Activated naive CD4-positive, alpha-beta T cell (primary cell): ENCODE measurements at regions not wholly inside any gene's neighbourhood (a gene's known extent, or its start where the extent isn't known, plus 50 kb on each side); places are given as distances from the start of the nearest gene placed in this dataset.
"Not testable (repeated sequence)": the region's sequence is repeated elsewhere in the genome, so short reads cannot be mapped to it uniquely, and the experiment has no call there.

Experiments
- DNase-seq, 4 experiments: peaks; one replicate each; lab custom pipeline; 2025; lab: John Stamatoyannopoulos, UW

DNA sequence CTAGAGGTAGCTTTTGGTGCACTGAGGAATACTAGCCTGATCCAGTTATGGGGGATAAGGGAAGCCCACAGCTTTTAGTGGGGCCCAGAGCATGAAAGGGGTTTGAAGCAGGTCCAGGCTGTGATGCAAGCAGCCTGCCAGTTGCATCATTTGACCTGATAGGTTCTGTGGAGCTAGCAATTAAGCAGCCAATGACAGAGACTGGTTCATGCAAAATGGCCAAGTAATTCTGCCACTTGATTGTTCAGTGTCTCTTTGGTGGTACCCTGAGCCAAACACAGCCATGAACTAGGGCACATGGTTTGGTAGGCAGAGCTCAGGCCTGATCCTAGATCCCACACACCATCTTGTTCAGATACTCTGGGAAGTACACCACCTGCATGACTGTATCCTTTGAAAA lies 91.0 kb upstream of the PRR23C start:
- no peak for DNase-seq

DNA sequence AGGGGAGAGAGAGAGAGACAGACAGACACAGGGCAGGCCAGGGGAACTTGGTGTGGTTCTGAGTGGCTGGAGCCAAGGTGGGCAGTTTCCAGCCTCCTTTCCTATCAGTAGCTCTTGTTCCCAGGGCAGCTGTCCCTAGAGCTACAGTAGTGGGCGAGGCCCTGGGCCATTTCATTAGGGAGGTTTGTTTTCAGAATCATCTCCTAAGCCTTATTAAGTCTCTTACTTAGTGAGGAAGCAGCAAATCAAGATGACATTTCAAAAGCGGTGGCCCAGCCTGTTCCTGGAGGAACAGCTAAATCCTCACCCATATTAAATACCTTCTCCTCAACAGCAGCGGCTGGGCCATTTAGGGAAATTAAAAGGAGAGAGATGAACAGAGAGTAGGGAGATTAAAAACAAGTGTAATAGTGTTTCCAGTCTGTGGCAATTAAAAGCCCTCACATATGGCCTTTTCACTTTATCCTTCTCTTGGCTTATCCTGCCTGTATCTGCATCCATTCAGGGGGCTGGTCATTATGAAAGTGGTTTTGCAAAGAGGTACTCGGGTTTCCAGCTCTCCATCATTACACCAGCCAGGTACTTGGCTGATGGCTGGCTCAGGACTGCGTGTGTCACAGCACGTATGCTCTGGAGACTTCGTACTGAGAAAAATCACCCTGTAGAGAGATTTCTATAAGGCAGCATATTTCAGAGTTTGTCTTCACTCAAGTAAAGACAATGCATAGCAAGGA lies 91.9 kb upstream of the PRR23C start:
- no peak for DNase-seq

DNA sequence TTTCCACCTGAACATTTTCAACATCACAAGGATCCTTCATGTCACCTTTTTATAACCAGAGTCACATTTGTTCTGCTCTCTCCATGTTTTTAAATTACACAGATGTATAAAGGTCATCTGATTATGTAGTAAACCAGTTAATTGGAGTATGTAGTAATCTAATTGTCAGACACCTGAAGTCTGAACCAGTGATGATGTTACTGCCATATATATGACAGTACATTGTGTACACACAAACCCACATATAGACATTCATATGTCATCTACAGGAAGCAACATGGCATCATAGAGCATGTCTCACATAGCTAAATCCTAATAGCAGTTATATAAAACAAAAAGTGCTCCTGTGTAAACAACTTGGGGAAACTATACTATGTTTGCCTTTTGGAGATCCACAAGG lies 95.9 kb upstream of the PRR23C start:
- DNase-seq: no peak

DNA sequence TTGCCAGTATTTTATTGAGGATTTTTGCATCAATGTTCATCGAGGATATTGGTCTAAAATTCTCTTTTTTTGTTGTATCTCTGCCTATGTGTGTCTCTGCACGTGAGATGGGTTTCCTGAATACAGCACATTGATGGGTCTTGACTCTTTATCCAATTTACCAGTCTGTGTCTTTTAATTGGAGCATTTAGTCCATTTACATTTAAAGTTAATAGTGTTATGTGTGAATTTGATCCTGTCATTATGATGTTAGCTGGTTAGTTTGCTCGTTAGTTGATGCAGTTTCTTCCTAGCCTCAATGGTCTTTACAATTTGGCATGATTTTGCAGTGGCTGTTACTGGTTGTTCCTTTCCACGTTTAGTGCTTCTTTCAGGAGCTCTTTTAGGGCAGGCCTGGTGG lies 101.3 kb upstream of the PRR23C start:
- not testable (repeated sequence) for DNase-seq

GRCh38 chr3:139151530-139151929 lies 106.8 kb upstream of the PRR23C start:
- DNase-seq: no peak

GRCh38 chr3:139153434-139153833 lies 108.7 kb upstream of the PRR23C start:
- not testable (repeated sequence) for DNase-seq

- no peak for DNase-seq
Measured at GRCh38 chr3:139157161-139157932, 112.7 kb upstream of the PRR23C start.

GRCh38 chr3:139159356-139159755 lies 114.7 kb upstream of the PRR23C start:
- no peak for DNase-seq

- no peak for DNase-seq
Measured at GRCh38 chr3:139173372-139174108, 128.8 kb upstream of the PRR23C start.

- DNase-seq: no peak
Measured at GRCh38 chr3:139180489-139180888, 135.8 kb upstream of the PRR23C start.

DNA sequence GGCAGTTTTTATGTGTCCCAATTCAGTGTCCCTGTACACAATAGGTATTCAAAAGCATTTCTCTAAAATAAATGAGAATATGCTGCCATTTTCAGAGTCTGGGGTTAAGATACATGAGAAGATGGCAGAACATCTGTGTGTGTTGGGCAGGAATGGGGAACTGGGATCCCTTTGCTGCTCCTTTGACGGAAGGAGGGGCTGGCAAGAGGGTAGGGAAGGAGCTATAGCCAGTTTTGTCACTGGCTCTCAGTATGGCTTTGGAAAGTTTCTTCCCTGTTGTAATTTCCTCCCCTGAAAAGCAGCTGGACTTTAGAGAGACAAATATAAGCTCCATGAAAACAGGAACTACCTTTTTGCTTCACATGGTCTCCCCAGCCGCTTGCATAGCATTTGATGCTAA lies 137.5 kb upstream of the PRR23C start:
- no peak for DNase-seq

DNA sequence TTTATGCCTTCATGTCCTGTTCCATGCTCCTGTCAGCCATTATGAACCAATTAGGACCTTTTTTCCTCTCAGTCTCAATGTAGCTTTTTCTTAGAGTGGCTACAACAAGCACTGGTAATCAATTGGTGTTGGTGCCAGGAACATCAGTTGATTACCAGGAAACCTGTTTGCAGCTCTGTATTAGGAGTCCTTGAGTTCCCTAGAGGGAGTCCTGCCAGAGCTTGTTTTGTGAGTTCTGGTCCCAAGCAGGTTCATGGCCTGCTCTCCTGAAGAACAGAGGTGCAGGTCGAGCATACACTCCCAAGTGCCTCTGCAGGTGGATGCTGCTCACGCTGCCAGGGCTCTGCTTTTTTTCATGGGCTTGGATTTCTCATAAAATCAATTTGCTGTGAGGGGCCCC lies 137.9 kb upstream of the PRR23C start:
- DNase-seq: no peak

DNA sequence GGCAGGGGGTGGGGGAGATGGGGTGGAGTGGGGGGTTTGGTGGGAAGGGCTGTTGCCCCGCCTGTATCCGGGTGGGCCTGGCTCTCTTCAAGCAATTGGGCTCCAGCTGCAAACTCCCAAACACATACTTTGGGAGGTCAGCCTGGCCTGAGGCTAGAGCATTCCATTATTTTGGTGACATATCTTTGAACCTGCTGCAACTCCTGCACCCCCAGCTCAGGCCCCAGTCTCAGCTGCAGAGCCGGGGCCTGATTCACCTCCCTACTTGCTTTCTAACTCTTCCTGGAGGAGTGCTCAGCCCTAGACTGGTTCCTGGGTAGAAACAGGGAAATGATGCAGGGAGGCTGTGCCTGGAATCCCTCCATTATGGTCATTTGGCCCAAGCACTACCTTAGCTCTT lies 140.8 kb upstream of the PRR23C start:
- no peak for DNase-seq

- DNase-seq: no peak
Measured at GRCh38 chr3:139187154-139187553, 142.5 kb upstream of the PRR23C start.

GRCh38 chr3:139187648-139188047 lies 143.0 kb upstream of the PRR23C start:
- DNase-seq: no peak

GRCh38 chr3:139189943-139190342 lies 145.3 kb upstream of the PRR23C start:
- no peak for DNase-seq

GRCh38 chr3:139194421-139194820 lies 149.4 kb upstream of the MRPS22 start:
- not testable (repeated sequence) for DNase-seq

- DNase-seq: not testable (repeated sequence)
Measured at GRCh38 chr3:139196146-139196545, 147.7 kb upstream of the MRPS22 start.

- no peak for DNase-seq
Measured at GRCh38 chr3:139197251-139197650, 146.6 kb upstream of the MRPS22 start.

GRCh38 chr3:139198186-139198585 lies 145.6 kb upstream of the MRPS22 start:
- DNase-seq: no peak

DNA sequence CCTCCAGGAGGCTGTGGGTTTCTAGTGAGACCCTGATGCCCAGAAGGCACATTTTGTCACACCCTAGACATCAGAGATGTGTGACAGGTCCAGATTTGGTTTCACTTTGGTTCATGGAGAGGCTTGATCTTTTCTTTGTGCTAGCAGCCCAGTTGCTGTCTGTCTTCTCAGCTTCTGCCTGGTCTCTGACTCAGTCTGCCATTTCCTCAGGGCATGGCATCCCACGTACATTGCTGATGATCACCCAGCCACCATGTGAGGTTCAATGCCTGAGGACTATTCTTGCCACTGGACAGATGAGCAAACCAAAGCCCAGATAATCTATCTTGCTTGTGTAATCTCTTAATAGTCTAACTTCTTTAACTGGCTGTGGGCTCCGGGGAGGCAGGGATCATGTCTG lies 144.9 kb upstream of the MRPS22 start:
- DNase-seq: no peak

DNA sequence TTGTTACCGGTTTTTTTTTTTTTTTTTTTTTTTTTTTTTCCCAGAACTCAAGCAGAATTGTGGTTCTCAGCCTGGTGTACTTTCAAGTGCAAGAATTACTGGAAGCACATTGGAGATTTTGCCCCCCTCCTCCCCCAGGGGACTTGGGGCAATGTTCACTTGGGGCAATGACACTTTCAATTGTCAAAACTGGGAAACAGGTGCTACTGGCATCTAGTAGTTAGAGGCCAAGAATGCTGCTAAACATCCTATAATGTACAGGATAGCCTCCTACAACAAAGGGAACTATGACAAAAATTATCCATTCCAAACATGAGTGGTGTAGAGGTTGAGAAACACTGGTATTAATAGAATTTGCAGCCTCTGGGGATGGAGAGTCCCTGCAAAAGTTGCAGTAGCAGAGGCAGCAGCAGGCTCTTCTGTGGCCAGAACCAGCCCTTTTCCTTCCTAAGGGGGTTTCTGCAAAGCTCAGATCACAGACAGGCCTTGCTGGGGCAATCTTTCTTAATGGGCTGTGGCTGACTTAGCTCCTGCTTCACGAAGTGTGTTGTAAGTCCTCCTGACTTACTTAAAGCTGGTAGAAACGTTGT lies 144.3 kb upstream of the MRPS22 start:
- no peak for DNase-seq
